GM12878 (cell line): ENCODE measurements at regions not wholly inside any gene's neighbourhood (a gene's known extent, or its start where the extent isn't known, plus 50 kb on each side); places are given as distances from the start of the nearest gene placed in this dataset.

Source experiments
- ATAC-seq: fragments of 200-7000 bp; cut with Tn5 transposase; 3 replicates; pipeline ENCODE4 v1.9.1; 2020; ENCODE audit warnings: mild to moderate bottlenecking, moderate library complexity
- BruUV-seq: library from RNA; stranded (reverse); fragments of 400-500 nt; replicated peaks from 2 replicates; lab custom pipeline; 2021; lab: Mats Ljungman, UMichigan
- CTCF ChIA-PET: fragments of 300-600 bp; sonication (Branson Sonifier 250); formaldehyde crosslinking; extraction: SDS; loops from one replicate; lab custom pipeline; 2021; ENCODE audit warnings: inconsistent platforms; lab: Yijun Ruan, JAX
- POLR2A ChIA-PET: fragments of 350-600 bp; formaldehyde crosslinking; extraction: SDS; loops from one replicate; lab custom pipeline; 2021; ENCODE audit warnings: inconsistent platforms; lab: Charles Lee
- RAD21 ChIA-PET: fragments of 300-600 bp; sonication (Branson Sonifier 250); formaldehyde crosslinking; loops from one replicate; lab custom pipeline; 2023; ENCODE audit warnings: antibody characterized with exemption; ENCODE audit not compliant: unreplicated experiment; lab: Charles Lee
- SMC1A ChIA-PET: fragments of 300-600 bp; sonication (Branson Sonifier 250); formaldehyde crosslinking; loops from one replicate; lab custom pipeline; 2023; ENCODE audit not compliant: unreplicated experiment, uncharacterized antibody; lab: Charles Lee
- DNase-seq: peaks from one replicate; pipeline ENCODE4 v3.0.0-alpha.2; 2011; ENCODE audit warnings: low read depth, low spot score
- FAIRE-seq: peaks from 3 replicates; lab custom pipeline; 2011; peaks lifted over from hg19 to GRCh38; lab: Jason Lieb, UNC
- H2AFZ ChIP-seq: 2 replicates; pipeline ENCODE4 v1.6.0; 2011; ENCODE audit warnings: low read depth, low read length, control low read depth; ENCODE audit not compliant: control insufficient read depth
- H3K27ac ChIP-seq: 2 replicates; pipeline ENCODE4 v1.5.1; 2011; ENCODE audit warnings: control low read depth; ENCODE audit not compliant: control insufficient read depth, insufficient read depth
- H3K27me3 ChIP-seq, 2 experiments: replicated peaks in 1 of 2; 2 replicates each; pipeline versions ENCODE4 v1.6.0 to v1.6.1; 2011; ENCODE audit warnings: low read length in 1 of 2; ENCODE audit not compliant: control insufficient read depth in 2 of 2, insufficient read depth in 2 of 2
- H3K36me3 ChIP-seq, 2 experiments: 2 replicates each; pipeline ENCODE4 v1.5.1; 2011; ENCODE audit warnings: low read length in 1 of 2; ENCODE audit not compliant: control insufficient read depth in 2 of 2, insufficient read depth in 2 of 2
- H3K4me1 ChIP-seq: 2 replicates; pipeline ENCODE4 v1.6.1; 2011; ENCODE audit warnings: mild to moderate bottlenecking, low read length, moderate library complexity, mixed read lengths; ENCODE audit not compliant: control insufficient read depth, insufficient read depth
- H3K4me2 ChIP-seq: 2 replicates; pipeline ENCODE4 v1.6.0; 2011; ENCODE audit warnings: control low read depth; ENCODE audit not compliant: control insufficient read depth, insufficient read depth
- H3K4me3 ChIP-seq: fragments of 200-600 bp; sonication (generic); 2 replicates; pipeline ENCODE4 v1.5.1; 2016
- H3K79me2 ChIP-seq: 2 replicates; pipeline ENCODE4 v1.6.0; 2011; ENCODE audit warnings: low read length; ENCODE audit not compliant: control insufficient read depth, insufficient read depth
- H3K9ac ChIP-seq: 2 replicates; pipeline ENCODE4 v1.8.0; 2011; ENCODE audit warnings: low read length, control low read depth, mixed read lengths; ENCODE audit not compliant: control insufficient read depth, insufficient read depth
- H3K9me3 ChIP-seq: replicated peaks from 3 replicates; pipeline ENCODE4 v1.5.1; 2011; ENCODE audit warnings: mild to moderate bottlenecking, low read length; ENCODE audit not compliant: control insufficient read depth, insufficient read depth
- H4K20me1 ChIP-seq: 2 replicates; pipeline ENCODE4 v1.6.0; 2011; ENCODE audit not compliant: control insufficient read depth, insufficient read depth
- CBFB ChIP-seq: IDR thresholded peaks from 2 replicates; pipeline ENCODE4 v1.6.1; 2016; ENCODE audit warnings: antibody characterized with exemption, low read depth
- CBX3 ChIP-seq: fragments of 200-600 bp; sonication (generic); IDR thresholded peaks from 2 replicates; pipeline ENCODE4 v1.6.1; 2016; ENCODE audit warnings: low read depth, borderline replicate concordance
- DPF2 ChIP-seq: fragments of 450-650 bp; IDR thresholded peaks from 2 replicates; pipeline ENCODE4 v1.6.1; 2017; ENCODE audit warnings: mild to moderate bottlenecking
- EP300 ChIP-seq, 2 experiments: fragments of 150-350 bp in 1 of 2; IDR thresholded peaks; 2 replicates each; pipeline ENCODE4 v1.6.1; 2011 to 2012; ENCODE audit warnings: low read depth in 2 of 2, low read length in 2 of 2, borderline replicate concordance in 1 of 2, improper control_type of control experiment in 1 of 2, inconsistent platforms in 1 of 2; ENCODE audit not compliant: control insufficient read depth in 1 of 2
- FOXM1 ChIP-seq: IDR thresholded peaks from 2 replicates; pipeline ENCODE4 v1.6.1; 2012; ENCODE audit warnings: low read depth, mild to moderate bottlenecking, inconsistent platforms, low read length, moderate library complexity
- IRF4 ChIP-seq: IDR thresholded peaks from 2 replicates; pipeline ENCODE4 v1.6.1; 2011; ENCODE audit warnings: low read depth, low read length
- SPI1 ChIP-seq: IDR thresholded peaks from 2 replicates; pipeline ENCODE4 v1.6.1; 2011; ENCODE audit warnings: low read depth, mild to moderate bottlenecking, low read length, moderate library complexity, borderline replicate concordance; ENCODE audit not compliant: insufficient read depth
- SUZ12 ChIP-seq: fragments of 200-600 bp; sonication (generic); IDR thresholded peaks from one replicate; pipeline ENCODE4 v1.6.1; 2018; ENCODE audit warnings: antibody characterized with exemption, mild to moderate bottlenecking; ENCODE audit not compliant: unreplicated experiment
- ZBTB40 ChIP-seq: fragments of 450-650 bp; IDR thresholded peaks from 2 replicates; pipeline ENCODE4 v1.6.1; 2016; ENCODE audit warnings: mild to moderate bottlenecking, moderate library complexity, borderline replicate concordance
- WGBS: methylation state at CpG from one replicate; pipeline ENCODE4 v1.1.6; 2016; ENCODE audit warnings: low lambda C conversion rate; ENCODE audit not compliant: insufficient replicate concordance, insufficient coverage; ENCODE audit errors: missing lambda C conversion rate; 5-methylcytosine and 5-hydroxymethylcytosine counted together
- in situ Hi-C: fragments of 300-500 bp; cut with MboI; formaldehyde crosslinking; loops from 9 replicates; pipeline ENCODE4 v1.14.3; 2018; ENCODE audit warnings: mixed read lengths
- intact Hi-C: fragments of 100-400 bp; cut with micrococcal nuclease; formaldehyde crosslinking; loops from one replicate; pipeline ENCODE4 v1.14.2; 2022; ENCODE audit not compliant: unreplicated experiment

GRCh38 chr18:24602201-24602600, 141.8 kb downstream of the HRH4 start:
- DNase-seq: no peak
- Histone ChIP-seq H2AFZ (no peak overlapping the region), H3K79me2 (no peaks in the 10 kb centered on the region), H3K4me2 (no peak overlapping the region), H3K9me3 (no peaks in the 10 kb centered on the region), H3K4me3 (no peak overlapping the region), H3K4me1 (no peaks in the 10 kb centered on the region), H4K20me1 (no peaks in the 10 kb centered on the region), H3K27me3 (no peaks in the 10 kb centered on the region), H3K36me3 (no peaks in the 10 kb centered on the region), H3K9ac (no peak overlapping the region), H3K27ac (no peak overlapping the region)
- POLR2A ChIA-PET: no interaction called here
- CTCF ChIA-PET: interaction anchor here (0.6 to 1.3 kb wide), 2 partner anchors 125 to 1307 kb away, joined by 3 to 8 read pairs; no protein-coding TSS in a partner anchor
- BruUV-seq: no TSS peak
- intact Hi-C loops: no loop called here
- SMC1A ChIA-PET: interaction anchor here (0.6 kb wide), 1 partner anchor 117 kb away, joined by 3 read pairs; no protein-coding TSS in a partner anchor
- no peak for FAIRE-seq
- no peak for ATAC-seq
- in situ Hi-C loops: no loop called here
- TF ChIP-seq ZBTB40 (no peak), FOXM1 (no peak), IRF4 (no peak), SUZ12 (no peak), CBX3 (no peak), CBFB (no peak), SPI1 (no peak), EP300 (IDR thresholded peaks at IDR 0.05; ENCODE audit: borderline replicate concordance in 1 of 2, control insufficient read depth in 1 of 2, low read depth in 2 of 2, low read length in 2 of 2) (no peak), DPF2 (no peak)
- WGBS: 71% methylated on average over 4 of the region's 4 CpGs
- RAD21 ChIA-PET: no interaction called here
